ENCODE measurements at regions not wholly inside any gene's neighbourhood (a gene's known extent, or its start where the extent isn't known, plus 50 kb on each side); places are given as distances from the start of the nearest gene placed in this dataset.

GRCh38 chrX:26778320-26778888, 562.4 kb downstream of the MAGEB5 start:
- ATAC-seq: no peak
- peaks cover 23% of the 10 kb centered on the region; the same call in 2 of the 3 replicates for H3K36me3 Mint-ChIP-seq (ENCODE audit: low read depth)

GRCh38 chrX:26762253-26762652, 546.3 kb downstream of the MAGEB5 start:
- H3K4me3 Mint-ChIP-seq: no peak overlapping the region
- H3F3A ChIP-seq (replicated peaks; ENCODE audit: low read depth): no peaks in the 10 kb centered on the region
- no peaks in the 10 kb centered on the region for H3K4me1 Mint-ChIP-seq
- no peak for ATAC-seq
- no peak overlapping the region for H2AFZ ChIP-seq
- H4K20me1 ChIP-seq (replicated peaks; ENCODE audit: insufficient read depth): no peaks in the 10 kb centered on the region
- H3K9me3 Mint-ChIP-seq: 0 out of 3 replicates have a peak, but pooled peaks cover under 1% of the 10 kb centered on the region
- no peaks in the 10 kb centered on the region for H3K79me2 ChIP-seq (replicated peaks; ENCODE audit: insufficient read depth)
- H3K9me2 ChIP-seq (ENCODE audit: insufficient read depth): no peaks in the 10 kb centered on the region
- H3K4me3 ChIP-seq: no peak overlapping the region
- H3K36me3 ChIP-seq (ENCODE audit: insufficient read depth): no peaks in the 10 kb centered on the region
- no peaks in the 10 kb centered on the region for H3K4me1 ChIP-seq (ENCODE audit: insufficient read depth)
- H3K27ac Mint-ChIP-seq: no peak overlapping the region
- DNase-seq (ENCODE audit: low spot score): no peak
- no peaks in the 10 kb centered on the region for H3K27me3 Mint-ChIP-seq (ENCODE audit: insufficient read depth, low read depth, poor library complexity)
- no peak overlapping the region for H3K27ac ChIP-seq (ENCODE audit: low read depth)
- no peak overlapping the region for H3K4me2 ChIP-seq
- no peaks in the 10 kb centered on the region for H3K27me3 ChIP-seq (ENCODE audit: insufficient read depth)
- no peaks in the 10 kb centered on the region for H3K36me3 Mint-ChIP-seq (ENCODE audit: low read depth)
- no peak for TF ChIP-seq ZNF331 (CRISPR knock-in tag; IDR thresholded peaks at IDR 0.05; ENCODE audit: low read depth)
- TF ChIP-seq ETS1 (IDR thresholded peaks at IDR 0.05): no peak
- no peak for TF ChIP-seq POLR2AphosphoS5 (IDR thresholded peaks at IDR 0.05; ENCODE audit: low read depth)
- TF ChIP-seq ZNF114 (CRISPR knock-in tag; IDR thresholded peaks at IDR 0.05): no peak
- no peak for TF ChIP-seq EZH2 (IDR thresholded peaks at IDR 0.05; ENCODE audit: low read depth, unreplicated experiment)
- TF ChIP-seq CTCF (conservative IDR thresholded peaks at IDR 0.05; ENCODE audit: low read depth in 2 of 2): no peak
- no peak for TF ChIP-seq STAT1 (IDR thresholded peaks at IDR 0.05; ENCODE audit: unreplicated experiment)
- no peak for TF ChIP-seq JUNB (IDR thresholded peaks at IDR 0.05; ENCODE audit: unreplicated experiment)
- no peak for TF ChIP-seq REST (IDR thresholded peaks at IDR 0.05; ENCODE audit: unreplicated experiment)
- TF ChIP-seq NANOG (IDR thresholded peaks at IDR 0.05; ENCODE audit: borderline replicate concordance): no peak
- no peak for TF ChIP-seq EZH2phosphoT487 (IDR thresholded peaks at IDR 0.05; ENCODE audit: unreplicated experiment)
- no peak for TF ChIP-seq CREB1 (CRISPR knock-in tag; IDR thresholded peaks at IDR 0.05; ENCODE audit: low read depth)

More at GRCh38 chrX:26778320-26778888, 562.4 kb downstream of the MAGEB5 start:
- no peaks in the 10 kb centered on the region for H3K27me3 ChIP-seq (ENCODE audit: insufficient read depth)
- no peak overlapping the region for H2AFZ ChIP-seq
- no peak overlapping the region for H3K27ac Mint-ChIP-seq
- no peak overlapping the region for H3K4me2 ChIP-seq
- no peaks in the 10 kb centered on the region for H4K20me1 ChIP-seq (replicated peaks; ENCODE audit: insufficient read depth)
- H3K4me1 Mint-ChIP-seq: no peaks in the 10 kb centered on the region
- no peaks in the 10 kb centered on the region for H3F3A ChIP-seq (replicated peaks; ENCODE audit: low read depth)
- H3K27me3 Mint-ChIP-seq (ENCODE audit: insufficient read depth, low read depth, poor library complexity): peaks cover 5% of the 10 kb centered on the region
- no peak overlapping the region for H3K27ac ChIP-seq (ENCODE audit: low read depth)
- H3K4me3 Mint-ChIP-seq: no peak overlapping the region
- 0 out of 2 replicates have a peak, but pooled peaks cover 16% of the 10 kb centered on the region for H3K36me3 ChIP-seq (ENCODE audit: insufficient read depth)
- peak; percentile 32 for DNase-seq (ENCODE audit: low spot score)
- H3K79me2 ChIP-seq (replicated peaks; ENCODE audit: insufficient read depth): no peaks in the 10 kb centered on the region
- no peak overlapping the region for H3K4me3 ChIP-seq
- peaks cover 58% of the 10 kb centered on the region for H3K9me3 Mint-ChIP-seq
- no peaks in the 10 kb centered on the region for H3K9me2 ChIP-seq (ENCODE audit: insufficient read depth)
- no peak for TF ChIP-seq EZH2 (IDR thresholded peaks at IDR 0.05; ENCODE audit: low read depth, unreplicated experiment)
- TF ChIP-seq CTCF (conservative IDR thresholded peaks at IDR 0.05; ENCODE audit: low read depth in 2 of 2): peak in 1 of 2 experiments; percentile 61; a peak in 2 of 4 replicates
- TF ChIP-seq JUNB (IDR thresholded peaks at IDR 0.05; ENCODE audit: unreplicated experiment): no peak
- no peaks in the 10 kb centered on the region for H3K4me1 ChIP-seq (ENCODE audit: insufficient read depth)

All from GM23338 (cell line).